ENCODE measurements at regions not wholly inside any gene's neighbourhood (a gene's known extent, or its start where the extent isn't known, plus 50 kb on each side); places are given as distances from the start of the nearest gene placed in this dataset.

- no peak for TF ChIP-seq CTCF (IDR thresholded peaks at IDR 0.05)
- no peak for TF ChIP-seq EP300 (IDR thresholded peaks at IDR 0.05)
- no peak for TF ChIP-seq POLR2A (IDR thresholded peaks at IDR 0.05; ENCODE audit: low read depth)
Observed at GRCh38 chr4:138612428-138612827, 370.3 kb upstream of the SLC7A11 start.

All from esophagus muscularis mucosa (tissue), 4 donors.